ENCODE measurements at regions not wholly inside any gene's neighbourhood (a gene's known extent, or its start where the extent isn't known, plus 50 kb on each side); places are given as distances from the start of the nearest gene placed in this dataset.

DNA sequence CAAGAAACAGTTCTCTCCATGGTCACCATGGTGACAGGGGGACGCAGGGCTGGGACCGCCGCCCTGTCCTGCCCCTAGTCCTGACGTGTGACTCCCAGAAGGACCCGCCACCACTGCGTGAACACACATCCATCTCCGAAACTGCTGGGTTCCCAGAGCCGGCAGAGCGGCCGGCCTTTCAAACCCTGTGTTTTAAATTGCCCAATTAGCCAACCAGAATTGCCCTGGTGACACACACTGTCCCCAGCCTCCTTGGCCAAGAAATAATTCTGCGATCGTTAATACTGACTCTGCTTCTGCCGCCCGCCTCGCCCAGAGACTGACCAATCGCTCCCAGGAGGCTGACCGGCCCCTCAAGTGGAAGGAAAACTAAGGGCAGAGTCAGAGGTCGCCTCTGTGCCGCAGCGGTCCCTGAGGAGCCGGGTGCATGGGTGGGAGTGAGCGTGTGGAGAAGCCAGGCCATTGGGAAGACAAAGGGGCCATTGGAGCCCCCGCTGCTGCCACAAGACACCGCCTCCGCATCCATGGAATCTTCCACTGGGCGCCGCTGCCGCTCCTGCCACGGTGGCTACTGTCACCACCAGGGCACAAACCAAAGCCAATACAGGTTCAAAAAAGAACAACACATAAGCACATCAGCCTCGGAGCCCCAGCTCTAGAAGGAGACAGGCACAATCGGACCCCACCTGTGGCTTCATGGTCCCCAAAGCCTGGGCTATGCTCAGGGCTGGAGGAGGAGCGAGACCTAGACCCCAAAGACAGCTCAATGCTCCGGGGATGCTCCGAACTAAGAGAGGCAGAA is 273.2 kb downstream of the NPHP4 start:
- Histone ChIP-seq H3K4me3 (ENCODE audit: control extremely low read depth in 1 of 5, extremely low read depth in 1 of 5, insufficient read depth in 1 of 5, low read depth in 2 of 5, low read length in 4 of 5) (no peak overlapping the region), H3K79me2 (ENCODE audit: control insufficient read depth, insufficient read depth, low read length) (no peaks in the 10 kb centered on the region), H3K4me2 (replicated peaks; ENCODE audit: low read depth, low read length, poor library complexity, severe bottlenecking) (no peak overlapping the region), H3K9ac (ENCODE audit: low read length) (no peak overlapping the region), H4K20me1 (ENCODE audit: control insufficient read depth, insufficient read depth, low read length, poor library complexity, severe bottlenecking) (no peaks in the 10 kb centered on the region), H3K27ac (ENCODE audit: low read length in 2 of 2) (no peak overlapping the region), H3K27me3 (replicated peaks in 1 of 4; ENCODE audit: control extremely low read depth in 1 of 4, control insufficient read depth in 3 of 4, insufficient read depth in 4 of 4, low read length in 3 of 4) (peaks cover 0 to 7% (median 0%) of the 10 kb centered on the region in 4 experiments), H2AFZ (ENCODE audit: insufficient read depth, low read depth, low read length, poor library complexity, severe bottlenecking) (no peak overlapping the region), H3K9me3 (ENCODE audit: control extremely low read depth in 1 of 3, control insufficient read depth in 2 of 3, insufficient read depth in 1 of 3, low read length in 2 of 3) (peaks cover 0 to 6% (median 0%) of the 10 kb centered on the region in 3 donors), H3K36me3 (replicated peaks in 1 of 2; ENCODE audit: control extremely low read depth in 1 of 2, control insufficient read depth in 1 of 2, extremely low read depth in 1 of 2, insufficient read depth in 2 of 2, low read length in 1 of 2) (no peaks in the 10 kb centered on the region), H3K4me1 (ENCODE audit: control insufficient read depth in 2 of 2, insufficient read depth in 2 of 2, low read length in 2 of 2) (no peaks in the 10 kb centered on the region)
- 87% methylated on average over 33 of the region's 34 CpGs for WGBS (ENCODE audit: insufficient coverage)
- Mint-ChIP-seq H3K4me3 (no peak overlapping the region), H3K4me1 (no peaks in the 10 kb centered on the region), H3K27me3 (peaks cover 6% of the 10 kb centered on the region), H3K9me3 (ENCODE audit: insufficient read depth) (peaks cover 7% of the 10 kb centered on the region), H3K27ac (no peak overlapping the region)
- intact Hi-C loops (cut with micrococcal nuclease): no loop called here
- TF ChIP-seq CTCF (IDR thresholded peaks at IDR 0.05) (no peak), EZH2 (IDR thresholded peaks at IDR 0.05; ENCODE audit: borderline replicate concordance, insufficient read depth, low read depth, low read length, poor library complexity, severe bottlenecking) (no peak)
- ATAC-seq (ENCODE audit: low read depth) (no peak), DNase-seq (no peak)
- CTCF ChIA-PET: no interaction called here
- POLR2A ChIA-PET: no interaction called here

GRCh38 chr1:5717031-5717682 is 275.1 kb downstream of the NPHP4 start:
- H3K27ac ChIP-seq (ENCODE audit: low read length in 2 of 2): no peak overlapping the region
- H2AFZ ChIP-seq (ENCODE audit: insufficient read depth, low read depth, low read length, poor library complexity, severe bottlenecking): no peak overlapping the region
- DNase-seq (no peak), ATAC-seq (ENCODE audit: low read depth) (no peak)
- Mint-ChIP-seq H3K4me1 (no peaks in the 10 kb centered on the region), H3K4me3 (no peak overlapping the region), H3K27me3 (peaks cover 6% of the 10 kb centered on the region), H3K9me3 (ENCODE audit: insufficient read depth) (peaks cover 7% of the 10 kb centered on the region), H3K27ac (no peak overlapping the region)
- TF ChIP-seq CTCF (IDR thresholded peaks at IDR 0.05) (no peak), EZH2 (IDR thresholded peaks at IDR 0.05; ENCODE audit: borderline replicate concordance, insufficient read depth, low read depth, low read length, poor library complexity, severe bottlenecking) (no peak)
- CTCF ChIA-PET: no interaction called here
- H3K36me3 ChIP-seq (replicated peaks in 1 of 2; ENCODE audit: control extremely low read depth in 1 of 2, control insufficient read depth in 1 of 2, extremely low read depth in 1 of 2, insufficient read depth in 2 of 2, low read length in 1 of 2): no peaks in the 10 kb centered on the region
- no peak overlapping the region for H3K4me2 ChIP-seq (replicated peaks; ENCODE audit: low read depth, low read length, poor library complexity, severe bottlenecking)
- H3K79me2 ChIP-seq (ENCODE audit: control insufficient read depth, insufficient read depth, low read length): no peaks in the 10 kb centered on the region
- no peak overlapping the region for H3K9ac ChIP-seq (ENCODE audit: low read length)
- 13% methylated on average over 11 of the region's 11 CpGs for WGBS (ENCODE audit: insufficient coverage)
- H3K4me3 ChIP-seq (ENCODE audit: control extremely low read depth in 1 of 5, extremely low read depth in 1 of 5, insufficient read depth in 1 of 5, low read depth in 2 of 5, low read length in 4 of 5): no peak overlapping the region
- POLR2A ChIA-PET: no interaction called here
- peaks cover 0 to 7% (median 0%) of the 10 kb centered on the region in 4 experiments for H3K27me3 ChIP-seq (replicated peaks in 1 of 4; ENCODE audit: control extremely low read depth in 1 of 4, control insufficient read depth in 3 of 4, insufficient read depth in 4 of 4, low read length in 3 of 4)
- no peaks in the 10 kb centered on the region for H4K20me1 ChIP-seq (ENCODE audit: control insufficient read depth, insufficient read depth, low read length, poor library complexity, severe bottlenecking)
- peaks cover 0 to 10% of the 10 kb centered on the region in 2 donors for H3K4me1 ChIP-seq (ENCODE audit: control insufficient read depth in 2 of 2, insufficient read depth in 2 of 2, low read length in 2 of 2)
- intact Hi-C loops (cut with micrococcal nuclease): no loop called here
- H3K9me3 ChIP-seq (ENCODE audit: control extremely low read depth in 1 of 3, control insufficient read depth in 2 of 3, insufficient read depth in 1 of 3, low read length in 2 of 3): peaks cover 0 to 12% (median 0%) of the 10 kb centered on the region in 3 donors
